Upper lobe of left lung (tissue), 6 donors: ENCODE measurements at regions not wholly inside any gene's neighbourhood (a gene's known extent, or its start where the extent isn't known, plus 50 kb on each side); places are given as distances from the start of the nearest gene placed in this dataset.

ENCODE experiments used
- ATAC-seq, 2 donors: fragments of 200-7000 bp; cut with Tn5 transposase; one replicate each; pipeline ENCODE4 v1.9.1; 2022; ENCODE audit warnings: mild to moderate bottlenecking in 2 of 2, moderate library complexity in 2 of 2; ENCODE audit not compliant: low FRiP score in 2 of 2
- DNase-seq, 2 donors: peaks; one replicate each; pipeline ENCODE4 v3.0.0-alpha.2; 2019 to 2020
- H3K27ac ChIP-seq, 4 donors: fragments of 200-600 bp; sonication (generic); one replicate each; pipeline ENCODE4 v1.5.1; 2016 to 2019
- H3K27me3 ChIP-seq, 4 donors: fragments of 200-600 bp; sonication (generic); one replicate each; pipeline ENCODE4 v1.5.1; 2017 to 2019
- H3K36me3 ChIP-seq, 4 donors: fragments of 200-600 bp; sonication (generic); one replicate each; pipeline ENCODE4 v1.5.1; 2016 to 2019
- H3K4me1 ChIP-seq, 4 donors: fragments of 200-600 bp; sonication (generic); one replicate each; pipeline ENCODE4 v1.5.1; 2018 to 2019
- H3K4me3 ChIP-seq, 4 donors: fragments of 200-600 bp; sonication (generic); one replicate each; pipeline ENCODE4 v1.5.1; 2017 to 2019; ENCODE audit warnings: mild to moderate bottlenecking in 2 of 4, moderate library complexity in 1 of 4
- H3K9me3 ChIP-seq, 4 donors: fragments of 200-600 bp; sonication (generic); one replicate each; pipeline ENCODE4 v1.5.1; 2018 to 2019
- EP300 ChIP-seq, 4 donors: sonication (generic); formaldehyde crosslinking; IDR thresholded peaks; one replicate each; pipeline ENCODE4 v1.5.1; 2017; ENCODE audit warnings: antibody characterized with exemption in 4 of 4, control low read depth in 2 of 4
- POLR2A ChIP-seq, 4 donors: fragments of 450-650 bp; IDR thresholded peaks; one replicate each; pipeline ENCODE4 v1.5.1; 2016 to 2017; ENCODE audit warnings: antibody characterized with exemption in 4 of 4, mild to moderate bottlenecking in 2 of 4
- POLR2AphosphoS5 ChIP-seq, 2 donors: sonication (generic); formaldehyde crosslinking; IDR thresholded peaks; one replicate each; pipeline ENCODE4 v1.5.1; 2017; ENCODE audit warnings: antibody characterized with exemption in 2 of 2
- WGBS, 2 donors: methylation state at CpG; one replicate each; pipeline ENCODE4 v1.1.5; 2017 to 2018; 5-methylcytosine and 5-hydroxymethylcytosine counted together
- TF ChIP-seq, protein P1 (sequence below), 6 experiments: fragments of 450-650 bp in 4 of 6; fragments of 200-600 bp in 2 of 6; sonication (generic) in 2 of 6; IDR thresholded peaks; one replicate each; pipeline ENCODE4 v1.5.1; 2016 to 2019; ENCODE audit warnings: antibody characterized with exemption in 6 of 6
- donor health status: DM: no; HTN: no; CAD: no; lungs with moderate emphysema.
- donor health status: DM: no; HTN: yes; CAD: no; lungs with severe emphysema.

DNA sequence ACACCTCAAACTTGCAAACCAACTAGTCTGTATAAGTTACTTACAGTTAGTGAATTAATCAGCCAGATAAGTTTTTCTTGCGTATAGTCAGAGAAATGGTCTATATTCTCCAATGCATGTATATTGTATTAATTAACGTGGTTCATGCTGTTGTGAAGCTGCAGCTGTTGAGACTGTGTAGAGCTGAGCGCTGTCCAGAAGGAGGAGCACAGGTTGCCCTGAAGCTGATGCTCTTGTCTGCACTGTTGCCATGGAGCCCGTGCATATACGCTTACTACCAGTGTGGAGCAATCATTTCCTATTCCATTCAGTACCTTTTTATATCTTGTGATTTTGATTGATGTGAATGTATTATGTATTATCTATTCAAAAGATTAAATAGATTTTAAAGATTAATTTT, 74.3 kb upstream of the ARID2 start:
- Histone ChIP-seq H3K27me3 (no peaks in the 10 kb centered on the region), H3K27ac (no peak overlapping the region), H3K36me3 (no peaks in the 10 kb centered on the region), H3K9me3 (no peaks in the 10 kb centered on the region), H3K4me3 (no peak overlapping the region), H3K4me1 (no peaks in the 10 kb centered on the region)
- WGBS, 2 donors: 66 to 80% methylated on average over 5 of the region's 5 CpGs
- ATAC-seq (no peak), DNase-seq (no peak)
- TF ChIP-seq, protein P1, sequence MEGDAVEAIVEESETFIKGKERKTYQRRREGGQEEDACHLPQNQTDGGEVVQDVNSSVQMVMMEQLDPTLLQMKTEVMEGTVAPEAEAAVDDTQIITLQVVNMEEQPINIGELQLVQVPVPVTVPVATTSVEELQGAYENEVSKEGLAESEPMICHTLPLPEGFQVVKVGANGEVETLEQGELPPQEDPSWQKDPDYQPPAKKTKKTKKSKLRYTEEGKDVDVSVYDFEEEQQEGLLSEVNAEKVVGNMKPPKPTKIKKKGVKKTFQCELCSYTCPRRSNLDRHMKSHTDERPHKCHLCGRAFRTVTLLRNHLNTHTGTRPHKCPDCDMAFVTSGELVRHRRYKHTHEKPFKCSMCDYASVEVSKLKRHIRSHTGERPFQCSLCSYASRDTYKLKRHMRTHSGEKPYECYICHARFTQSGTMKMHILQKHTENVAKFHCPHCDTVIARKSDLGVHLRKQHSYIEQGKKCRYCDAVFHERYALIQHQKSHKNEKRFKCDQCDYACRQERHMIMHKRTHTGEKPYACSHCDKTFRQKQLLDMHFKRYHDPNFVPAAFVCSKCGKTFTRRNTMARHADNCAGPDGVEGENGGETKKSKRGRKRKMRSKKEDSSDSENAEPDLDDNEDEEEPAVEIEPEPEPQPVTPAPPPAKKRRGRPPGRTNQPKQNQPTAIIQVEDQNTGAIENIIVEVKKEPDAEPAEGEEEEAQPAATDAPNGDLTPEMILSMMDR (IDR thresholded peaks at IDR 0.05): no peak
- TF ChIP-seq POLR2A (IDR thresholded peaks at IDR 0.05) (no peak), EP300 (IDR thresholded peaks at IDR 0.05) (no peak), POLR2AphosphoS5 (IDR thresholded peaks at IDR 0.05) (no peak)

DNA sequence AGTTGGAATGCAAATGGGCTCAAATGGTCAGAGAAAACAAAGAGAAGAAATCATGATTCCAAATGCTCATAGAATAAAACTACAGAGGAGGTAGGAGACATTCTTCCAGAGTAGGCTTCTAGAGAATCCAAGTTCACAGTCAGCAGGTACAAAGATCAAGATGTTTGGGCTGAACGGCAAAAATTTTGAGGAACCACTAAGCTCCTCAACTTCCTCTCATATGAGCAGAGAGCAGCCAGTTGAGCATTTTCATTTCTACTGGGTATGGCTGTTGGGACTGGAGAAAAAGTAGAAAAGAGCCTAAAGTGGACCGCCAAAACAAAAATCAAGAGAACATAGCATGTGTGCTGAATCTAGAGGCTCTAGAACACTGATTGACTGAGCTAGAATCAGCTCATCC, 73.8 kb upstream of the ARID2 start:
- Histone ChIP-seq H3K27ac (no peak overlapping the region), H3K4me3 (no peak overlapping the region), H3K4me1 (no peaks in the 10 kb centered on the region), H3K36me3 (no peaks in the 10 kb centered on the region), H3K27me3 (no peaks in the 10 kb centered on the region), H3K9me3 (no peaks in the 10 kb centered on the region)
- 83 to 86% methylated on average over 2 of the region's 2 CpGs for WGBS, 2 donors
- DNase-seq (no peak), ATAC-seq (no peak)
- TF ChIP-seq EP300 (IDR thresholded peaks at IDR 0.05) (no peak), POLR2AphosphoS5 (IDR thresholded peaks at IDR 0.05) (no peak), POLR2A (IDR thresholded peaks at IDR 0.05) (no peak)
- TF ChIP-seq, protein P1 (IDR thresholded peaks at IDR 0.05): no peak

DNA sequence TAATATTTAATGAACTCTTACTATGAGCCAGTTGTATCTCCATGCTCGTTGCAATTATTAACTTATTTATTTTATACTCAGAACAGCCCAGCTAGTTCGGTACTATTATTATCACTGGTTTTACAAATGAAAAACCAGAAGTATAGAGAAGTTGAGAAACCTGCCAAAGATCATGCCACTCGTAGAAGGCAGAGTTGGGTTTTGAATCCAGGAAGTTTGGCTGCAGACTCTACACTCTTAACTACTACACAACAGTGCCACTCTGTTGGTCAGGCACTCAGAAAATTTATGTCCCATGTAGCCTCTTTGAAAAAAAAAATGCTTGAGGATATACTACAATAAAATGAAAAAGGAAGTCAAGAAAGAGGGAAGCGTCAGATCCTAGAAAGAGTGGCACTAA, 71.5 kb upstream of the ARID2 start:
- Histone ChIP-seq H3K36me3 (no peaks in the 10 kb centered on the region), H3K27me3 (no peaks in the 10 kb centered on the region), H3K27ac (no peak overlapping the region), H3K4me1 (no peaks in the 10 kb centered on the region), H3K4me3 (no peak overlapping the region), H3K9me3 (no peaks in the 10 kb centered on the region)
- TF ChIP-seq POLR2AphosphoS5 (IDR thresholded peaks at IDR 0.05): no peak
- TF ChIP-seq, protein P1 (IDR thresholded peaks at IDR 0.05): no peak
- TF ChIP-seq POLR2A (IDR thresholded peaks at IDR 0.05): no peak
- TF ChIP-seq EP300 (IDR thresholded peaks at IDR 0.05): no peak
- ATAC-seq (no peak), DNase-seq (no peak)
- WGBS, 2 donors: 57 to 68% methylated on average over 4 of the region's 4 CpGs

- Histone ChIP-seq H3K27me3 (no peaks in the 10 kb centered on the region), H3K9me3 (no peaks in the 10 kb centered on the region), H3K4me3 (no peak overlapping the region), H3K27ac (no peak overlapping the region), H3K4me1 (no peaks in the 10 kb centered on the region), H3K36me3 (no peaks in the 10 kb centered on the region)
- 37 to 53% methylated on average over 2 of the region's 2 CpGs for WGBS, 2 donors
- ATAC-seq (peak in 1 of 2 donors; percentile 12), DNase-seq (peak in 1 of 2 donors; percentile 39)
- TF ChIP-seq, protein P1 (IDR thresholded peaks at IDR 0.05): no peak
- TF ChIP-seq POLR2AphosphoS5 (IDR thresholded peaks at IDR 0.05): no peak
- no peak for TF ChIP-seq EP300 (IDR thresholded peaks at IDR 0.05)
- no peak for TF ChIP-seq POLR2A (IDR thresholded peaks at IDR 0.05)
Measured at GRCh38 chr12:45660330-45660729, 69.2 kb upstream of the ARID2 start.

DNA sequence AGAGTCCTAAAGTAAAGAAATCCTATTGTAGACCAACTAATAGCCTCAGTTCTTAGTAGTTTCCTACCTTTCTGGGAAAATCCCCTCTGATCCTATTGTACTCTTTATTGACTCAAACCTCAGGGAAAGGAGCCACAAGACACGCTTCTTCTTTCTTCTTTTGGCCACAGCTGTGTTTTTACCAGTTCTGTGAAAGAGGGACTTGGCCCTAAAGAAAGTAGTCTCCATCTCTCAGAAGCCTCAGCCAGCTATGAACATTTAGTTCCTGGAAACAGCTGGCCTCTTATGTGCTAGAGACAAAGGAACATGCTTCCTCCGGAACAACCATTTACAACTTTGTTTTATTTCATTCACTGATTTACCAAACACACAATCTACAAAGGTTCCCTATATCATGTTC, 66.1 kb upstream of the ARID2 start:
- no peaks in the 10 kb centered on the region for H3K4me1 ChIP-seq
- TF ChIP-seq, protein P1 (IDR thresholded peaks at IDR 0.05): no peak
- TF ChIP-seq EP300 (IDR thresholded peaks at IDR 0.05) (no peak), POLR2A (IDR thresholded peaks at IDR 0.05) (no peak), POLR2AphosphoS5 (IDR thresholded peaks at IDR 0.05) (no peak)
- H3K36me3 ChIP-seq: no peaks in the 10 kb centered on the region
- no peak overlapping the region for H3K27ac ChIP-seq
- H3K4me3 ChIP-seq: no peak overlapping the region
- no peak for ATAC-seq
- 46 to 53% methylated on average over 2 of the region's 2 CpGs for WGBS, 2 donors
- no peaks in the 10 kb centered on the region for H3K9me3 ChIP-seq
- H3K27me3 ChIP-seq: no peaks in the 10 kb centered on the region
- DNase-seq: no peak
